Thoracic aorta (tissue), 2 donors: ENCODE measurements at regions not wholly inside any gene's neighbourhood (a gene's known extent, or its start where the extent isn't known, plus 50 kb on each side); places are given as distances from the start of the nearest gene placed in this dataset.

Experiments
- ATAC-seq: fragments of 150-250 bp; one replicate; pipeline ENCODE4 v1.8.0; 2017; ENCODE audit warnings: low read depth; ENCODE audit not compliant: insufficient number of reproducible peaks, low FRiP score
- DNase-seq: peaks from one replicate; pipeline ENCODE4 v3.0.0-alpha.2; 2020; ENCODE audit warnings: low spot score
- H3K27ac ChIP-seq, 2 donors: fragments of 200-600 bp; sonication (generic); 1 replicate in 1 of 2; 2 replicates in 1 of 2; pipeline ENCODE4 v1.5.1; 2016; ENCODE audit warnings: mild to moderate bottlenecking in 2 of 2, moderate library complexity in 2 of 2
- H3K27me3 ChIP-seq: fragments of 200-600 bp; sonication (generic); replicated peaks from 2 replicates; pipeline ENCODE4 v1.6.0; 2016; ENCODE audit warnings: mild to moderate bottlenecking; ENCODE audit not compliant: insufficient read depth
- H3K36me3 ChIP-seq: fragments of 200-600 bp; sonication (generic); one replicate; pipeline ENCODE4 v1.5.1; 2016
- H3K4me1 ChIP-seq, 2 donors: fragments of 200-600 bp; sonication (generic); 1 replicate in 1 of 2; 2 replicates in 1 of 2; pipeline versions ENCODE4 v1.5.1 to v1.6.0; 2016; ENCODE audit warnings: low read depth in 2 of 2, mild to moderate bottlenecking in 1 of 2; ENCODE audit not compliant: control insufficient read depth in 1 of 2
- H3K4me3 ChIP-seq: fragments of 200-600 bp; sonication (generic); 2 replicates; pipeline ENCODE4 v1.5.1; 2016; ENCODE audit warnings: mild to moderate bottlenecking
- H3K9me3 ChIP-seq: fragments of 200-600 bp; sonication (generic); 2 replicates; pipeline ENCODE4 v1.5.1; 2016
- CTCF ChIP-seq: fragments of 200-600 bp; sonication (generic); IDR thresholded peaks from one replicate; pipeline ENCODE4 v1.5.1; 2019; ENCODE audit warnings: antibody characterized with exemption

- Histone ChIP-seq H3K4me1 (no peaks in the 10 kb centered on the region), H3K27ac (no peak overlapping the region), H3K36me3 (no peaks in the 10 kb centered on the region), H3K4me3 (no peak overlapping the region), H3K9me3 (no peaks in the 10 kb centered on the region), H3K27me3 (no peaks in the 10 kb centered on the region)
- no peak for ATAC-seq
- DNase-seq, result no peak
- no peak for TF ChIP-seq CTCF
Observed at GRCh38 chr7:20019757-20020432, 197.3 kb downstream of the MACC1 start.

- TF ChIP-seq CTCF, result no peak
- Histone ChIP-seq H3K36me3 (no peaks in the 10 kb centered on the region), H3K9me3 (no peaks in the 10 kb centered on the region), H3K27me3 (no peaks in the 10 kb centered on the region), H3K27ac (no peak overlapping the region), H3K4me1 (no peaks in the 10 kb centered on the region), H3K4me3 (no peak overlapping the region)
- ATAC-seq (no peak), DNase-seq (no peak)
Observed at GRCh38 chr7:20016669-20017068, 200.5 kb downstream of the MACC1 start.

GRCh38 chr7:20013536-20013935, 203.6 kb downstream of the MACC1 start:
- Histone ChIP-seq H3K27ac (no peak overlapping the region), H3K4me1 (no peaks in the 10 kb centered on the region), H3K36me3 (no peaks in the 10 kb centered on the region), H3K27me3 (no peaks in the 10 kb centered on the region), H3K9me3 (no peaks in the 10 kb centered on the region), H3K4me3 (no peak overlapping the region)
- DNase-seq, result no peak
- no peak for ATAC-seq
- TF ChIP-seq CTCF, result no peak

- ATAC-seq, result no peak
- H3K27ac ChIP-seq, result no peak overlapping the region
- no peak for DNase-seq
- no peaks in the 10 kb centered on the region for H3K36me3 ChIP-seq
- H3K9me3 ChIP-seq, result no peaks in the 10 kb centered on the region
- no peak for TF ChIP-seq CTCF
- no peaks in the 10 kb centered on the region for H3K27me3 ChIP-seq
- H3K4me1 ChIP-seq, result no peaks in the 10 kb centered on the region
- H3K4me3 ChIP-seq, result no peak overlapping the region
Observed at GRCh38 chr7:20012100-20012499, 205.1 kb downstream of the MACC1 start.

GRCh38 chr7:20010877-20011276, 206.3 kb downstream of the MACC1 start:
- Histone ChIP-seq H3K27me3 (no peaks in the 10 kb centered on the region), H3K4me3 (no peak overlapping the region), H3K4me1 (no peaks in the 10 kb centered on the region), H3K36me3 (no peaks in the 10 kb centered on the region), H3K27ac (no peak overlapping the region), H3K9me3 (no peaks in the 10 kb centered on the region)
- ATAC-seq (no peak), DNase-seq (no peak)
- no peak for TF ChIP-seq CTCF
